GM12878 (cell line): ENCODE measurements at regions not wholly inside any gene's neighbourhood (a gene's known extent, or its start where the extent isn't known, plus 50 kb on each side); places are given as distances from the start of the nearest gene placed in this dataset.

Experiments used
- ATAC-seq: fragments of 200-7000 bp; cut with Tn5 transposase; 3 replicates; pipeline ENCODE4 v1.9.1; 2020; ENCODE audit warnings: mild to moderate bottlenecking, moderate library complexity
- BruUV-seq: library from RNA; stranded (reverse); fragments of 400-500 nt; replicated peaks from 2 replicates; lab custom pipeline; 2021; lab: Mats Ljungman, UMichigan
- CTCF ChIA-PET: fragments of 300-600 bp; sonication (Branson Sonifier 250); formaldehyde crosslinking; extraction: SDS; loops from one replicate; lab custom pipeline; 2021; ENCODE audit warnings: inconsistent platforms; lab: Yijun Ruan, JAX
- POLR2A ChIA-PET: fragments of 350-600 bp; formaldehyde crosslinking; extraction: SDS; loops from one replicate; lab custom pipeline; 2021; ENCODE audit warnings: inconsistent platforms; lab: Charles Lee
- RAD21 ChIA-PET: fragments of 300-600 bp; sonication (Branson Sonifier 250); formaldehyde crosslinking; loops from one replicate; lab custom pipeline; 2023; ENCODE audit warnings: antibody characterized with exemption; ENCODE audit not compliant: unreplicated experiment; lab: Charles Lee
- SMC1A ChIA-PET: fragments of 300-600 bp; sonication (Branson Sonifier 250); formaldehyde crosslinking; loops from one replicate; lab custom pipeline; 2023; ENCODE audit not compliant: unreplicated experiment, uncharacterized antibody; lab: Charles Lee
- DNase-seq: peaks from one replicate; pipeline ENCODE4 v3.0.0-alpha.2; 2011; ENCODE audit warnings: low read depth, low spot score
- FAIRE-seq: peaks from 3 replicates; lab custom pipeline; 2011; peaks lifted over from hg19 to GRCh38; lab: Jason Lieb, UNC
- H2AFZ ChIP-seq: 2 replicates; pipeline ENCODE4 v1.6.0; 2011; ENCODE audit warnings: low read depth, low read length, control low read depth; ENCODE audit not compliant: control insufficient read depth
- H3K27ac ChIP-seq: 2 replicates; pipeline ENCODE4 v1.5.1; 2011; ENCODE audit warnings: control low read depth; ENCODE audit not compliant: control insufficient read depth, insufficient read depth
- H3K27me3 ChIP-seq, 2 experiments: replicated peaks in 1 of 2; 2 replicates each; pipeline versions ENCODE4 v1.6.0 to v1.6.1; 2011; ENCODE audit warnings: low read length in 1 of 2; ENCODE audit not compliant: control insufficient read depth in 2 of 2, insufficient read depth in 2 of 2
- H3K36me3 ChIP-seq, 2 experiments: 2 replicates each; pipeline ENCODE4 v1.5.1; 2011; ENCODE audit warnings: low read length in 1 of 2; ENCODE audit not compliant: control insufficient read depth in 2 of 2, insufficient read depth in 2 of 2
- H3K4me1 ChIP-seq: 2 replicates; pipeline ENCODE4 v1.6.1; 2011; ENCODE audit warnings: mild to moderate bottlenecking, low read length, moderate library complexity, mixed read lengths; ENCODE audit not compliant: control insufficient read depth, insufficient read depth
- H3K4me2 ChIP-seq: 2 replicates; pipeline ENCODE4 v1.6.0; 2011; ENCODE audit warnings: control low read depth; ENCODE audit not compliant: control insufficient read depth, insufficient read depth
- H3K4me3 ChIP-seq: fragments of 200-600 bp; sonication (generic); 2 replicates; pipeline ENCODE4 v1.5.1; 2016
- H3K79me2 ChIP-seq: 2 replicates; pipeline ENCODE4 v1.6.0; 2011; ENCODE audit warnings: low read length; ENCODE audit not compliant: control insufficient read depth, insufficient read depth
- H3K9ac ChIP-seq: 2 replicates; pipeline ENCODE4 v1.8.0; 2011; ENCODE audit warnings: low read length, control low read depth, mixed read lengths; ENCODE audit not compliant: control insufficient read depth, insufficient read depth
- H3K9me3 ChIP-seq: replicated peaks from 3 replicates; pipeline ENCODE4 v1.5.1; 2011; ENCODE audit warnings: mild to moderate bottlenecking, low read length; ENCODE audit not compliant: control insufficient read depth, insufficient read depth
- H4K20me1 ChIP-seq: 2 replicates; pipeline ENCODE4 v1.6.0; 2011; ENCODE audit not compliant: control insufficient read depth, insufficient read depth
- CBFB ChIP-seq: IDR thresholded peaks from 2 replicates; pipeline ENCODE4 v1.6.1; 2016; ENCODE audit warnings: antibody characterized with exemption, low read depth
- CEBPZ ChIP-seq: fragments of 150-350 bp; IDR thresholded peaks from 2 replicates; pipeline ENCODE4 v1.6.1; 2016; ENCODE audit warnings: low read depth, low read length
- ETV6 ChIP-seq, 2 experiments: fragments of 450-650 bp in 1 of 2; IDR thresholded peaks in 1 of 2; conservative IDR thresholded peaks in 1 of 2; 2 replicates each; pipeline ENCODE4 v1.6.1; 2014; ENCODE audit warnings: antibody characterized with exemption in 1 of 2, borderline replicate concordance in 1 of 2, low read depth in 1 of 2, mild to moderate bottlenecking in 1 of 2, moderate library complexity in 1 of 2
- IKZF2 ChIP-seq, 2 experiments: fragments of 450-650 bp; IDR thresholded peaks; 2 replicates each; pipeline ENCODE4 v1.6.1; 2017; ENCODE audit warnings: mild to moderate bottlenecking in 2 of 2, moderate library complexity in 2 of 2
- KDM1A ChIP-seq: fragments of 200-600 bp; sonication (generic); IDR thresholded peaks from 2 replicates; pipeline ENCODE4 v1.6.1; 2016; ENCODE audit warnings: borderline replicate concordance
- KLF5 ChIP-seq: fragments of 450-650 bp; IDR thresholded peaks from 2 replicates; pipeline ENCODE4 v1.6.1; 2014; ENCODE audit warnings: mild to moderate bottlenecking; ENCODE audit not compliant: partially characterized antibody
- MEF2A ChIP-seq: IDR thresholded peaks from 2 replicates; pipeline ENCODE4 v1.6.1; 2011; ENCODE audit warnings: low read depth, mild to moderate bottlenecking, low read length, moderate library complexity; ENCODE audit not compliant: insufficient read depth
- MYC ChIP-seq: IDR thresholded peaks from 2 replicates; pipeline ENCODE4 v1.6.1; 2011; ENCODE audit warnings: mild to moderate bottlenecking, low read length, moderate library complexity, inconsistent platforms; ENCODE audit not compliant: insufficient read depth, insufficient replicate concordance, insufficient read length, severe bottlenecking
- NFIC ChIP-seq: IDR thresholded peaks from 2 replicates; pipeline ENCODE4 v1.6.1; 2012; ENCODE audit warnings: low read depth, mild to moderate bottlenecking, inconsistent platforms, low read length, moderate library complexity
- RELA ChIP-seq: fragments of 450-650 bp; IDR thresholded peaks from 2 replicates; pipeline ENCODE4 v1.8.0; 2014; ENCODE audit warnings: borderline replicate concordance; ENCODE audit not compliant: partially characterized antibody
- RFX5 ChIP-seq: IDR thresholded peaks from 2 replicates; pipeline ENCODE4 v1.6.1; 2011; ENCODE audit warnings: low read depth, low read length, improper control_type of control experiment
- STAT1 ChIP-seq: fragments of 450-650 bp; conservative IDR thresholded peaks from 2 replicates; pipeline ENCODE4 v1.6.1; 2014; ENCODE audit warnings: antibody characterized with exemption, mild to moderate bottlenecking
- ZNF207 ChIP-seq: fragments of 450-650 bp; IDR thresholded peaks from 2 replicates; pipeline ENCODE4 v1.6.1; 2014; ENCODE audit warnings: antibody characterized with exemption, mild to moderate bottlenecking, borderline replicate concordance
- WGBS: methylation state at CpG from one replicate; pipeline ENCODE4 v1.1.6; 2016; ENCODE audit warnings: low lambda C conversion rate; ENCODE audit not compliant: insufficient replicate concordance, insufficient coverage; ENCODE audit errors: missing lambda C conversion rate; 5-methylcytosine and 5-hydroxymethylcytosine counted together
- in situ Hi-C: fragments of 300-500 bp; cut with MboI; formaldehyde crosslinking; loops from 9 replicates; pipeline ENCODE4 v1.14.3; 2018; ENCODE audit warnings: mixed read lengths
- intact Hi-C: fragments of 100-400 bp; cut with micrococcal nuclease; formaldehyde crosslinking; loops from one replicate; pipeline ENCODE4 v1.14.2; 2022; ENCODE audit not compliant: unreplicated experiment
- TF ChIP-seq, protein P1 (sequence below): IDR thresholded peaks from 2 replicates; pipeline ENCODE4 v1.6.1; 2011; ENCODE audit warnings: borderline replicate concordance, low read depth, mild to moderate bottlenecking, moderate library complexity, mixed read lengths, low read length; ENCODE audit not compliant: insufficient read depth; ENCODE audit errors: extremely low read length
- TF ChIP-seq, protein P2 (sequence below): fragments of 450-650 bp; IDR thresholded peaks from 2 replicates; pipeline ENCODE4 v1.6.1; 2018; ENCODE audit warnings: mild to moderate bottlenecking, low read depth, moderate library complexity; ENCODE audit not compliant: partially characterized antibody

DNA sequence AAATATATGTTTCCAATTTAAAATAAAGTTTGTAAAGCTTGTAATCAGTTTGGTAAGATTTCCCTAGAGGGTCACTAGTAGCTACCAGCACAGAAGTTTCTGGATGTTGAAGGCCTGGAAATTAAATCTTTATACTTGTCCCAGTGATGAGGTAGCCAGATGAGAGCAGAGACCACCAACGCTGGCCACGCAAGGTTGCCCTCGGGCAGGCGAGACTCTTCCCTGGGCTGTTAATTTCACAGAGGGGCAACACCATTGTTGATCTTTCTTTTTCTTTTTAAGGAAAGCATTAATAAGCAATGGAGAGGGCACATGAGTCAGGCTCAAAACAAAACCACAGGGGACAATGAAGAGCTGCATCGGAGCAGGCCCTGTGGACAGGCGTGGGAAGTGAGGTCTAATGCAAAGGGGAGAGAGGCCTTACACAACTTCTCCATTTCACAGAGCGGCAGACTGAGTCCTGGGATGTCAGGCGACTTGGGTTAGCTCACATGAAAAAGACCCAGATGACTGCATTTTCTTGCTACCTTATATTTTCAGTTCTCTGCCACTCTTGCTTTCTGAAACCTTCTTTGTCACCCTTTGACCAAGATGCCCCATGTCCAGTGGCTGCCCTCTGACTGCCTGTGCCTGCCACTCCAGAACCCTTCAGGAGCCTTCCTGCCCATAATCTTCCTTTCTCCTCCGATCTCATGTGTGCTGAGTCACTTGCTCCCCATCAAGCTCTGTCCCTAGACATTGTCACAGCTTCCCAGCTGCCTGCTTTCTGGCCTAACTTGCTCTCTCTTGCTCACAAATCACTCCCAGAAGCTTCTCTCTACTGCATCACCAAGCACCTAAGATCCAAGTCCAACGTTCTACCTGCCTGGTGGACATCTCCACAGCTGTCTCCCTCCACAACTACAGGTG is 107.7 kb upstream of the CDYL start:
- RAD21 ChIA-PET, result no interaction called here
- intact Hi-C loops, result no loop called here
- Histone ChIP-seq H3K9ac (no peak overlapping the region), H4K20me1 (no peaks in the 10 kb centered on the region; the same call in 1 of the 2 replicates), H3K4me1 (no peaks in the 10 kb centered on the region), H3K36me3 (no peaks in the 10 kb centered on the region), H3K27me3 (no peaks in the 10 kb centered on the region; a peak in 1 of 4 replicates), H3K9me3 (no peaks in the 10 kb centered on the region; the same call in 2 of the 3 replicates), H3K27ac (no peak overlapping the region), H3K4me2 (no peak overlapping the region), H3K4me3 (no peak overlapping the region), H2AFZ (no peak overlapping the region), H3K79me2 (no peaks in the 10 kb centered on the region)
- 47% methylated on average over 10 of the region's 10 CpGs for WGBS
- CTCF ChIA-PET, result no interaction called here
- FAIRE-seq, result no peak
- POLR2A ChIA-PET, result no interaction called here
- BruUV-seq, result no TSS peak
- no peak for ATAC-seq
- in situ Hi-C loops, result no loop called here
- SMC1A ChIA-PET, result no interaction called here
- no peak for DNase-seq
- TF ChIP-seq, protein P1, sequence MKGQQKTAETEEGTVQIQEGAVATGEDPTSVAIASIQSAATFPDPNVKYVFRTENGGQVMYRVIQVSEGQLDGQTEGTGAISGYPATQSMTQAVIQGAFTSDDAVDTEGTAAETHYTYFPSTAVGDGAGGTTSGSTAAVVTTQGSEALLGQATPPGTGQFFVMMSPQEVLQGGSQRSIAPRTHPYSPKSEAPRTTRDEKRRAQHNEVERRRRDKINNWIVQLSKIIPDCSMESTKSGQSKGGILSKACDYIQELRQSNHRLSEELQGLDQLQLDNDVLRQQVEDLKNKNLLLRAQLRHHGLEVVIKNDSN, result no peak
- TF ChIP-seq RFX5, result no peak
- no peak for TF ChIP-seq KDM1A
- no peak for TF ChIP-seq NFIC
- TF ChIP-seq, protein P2, sequence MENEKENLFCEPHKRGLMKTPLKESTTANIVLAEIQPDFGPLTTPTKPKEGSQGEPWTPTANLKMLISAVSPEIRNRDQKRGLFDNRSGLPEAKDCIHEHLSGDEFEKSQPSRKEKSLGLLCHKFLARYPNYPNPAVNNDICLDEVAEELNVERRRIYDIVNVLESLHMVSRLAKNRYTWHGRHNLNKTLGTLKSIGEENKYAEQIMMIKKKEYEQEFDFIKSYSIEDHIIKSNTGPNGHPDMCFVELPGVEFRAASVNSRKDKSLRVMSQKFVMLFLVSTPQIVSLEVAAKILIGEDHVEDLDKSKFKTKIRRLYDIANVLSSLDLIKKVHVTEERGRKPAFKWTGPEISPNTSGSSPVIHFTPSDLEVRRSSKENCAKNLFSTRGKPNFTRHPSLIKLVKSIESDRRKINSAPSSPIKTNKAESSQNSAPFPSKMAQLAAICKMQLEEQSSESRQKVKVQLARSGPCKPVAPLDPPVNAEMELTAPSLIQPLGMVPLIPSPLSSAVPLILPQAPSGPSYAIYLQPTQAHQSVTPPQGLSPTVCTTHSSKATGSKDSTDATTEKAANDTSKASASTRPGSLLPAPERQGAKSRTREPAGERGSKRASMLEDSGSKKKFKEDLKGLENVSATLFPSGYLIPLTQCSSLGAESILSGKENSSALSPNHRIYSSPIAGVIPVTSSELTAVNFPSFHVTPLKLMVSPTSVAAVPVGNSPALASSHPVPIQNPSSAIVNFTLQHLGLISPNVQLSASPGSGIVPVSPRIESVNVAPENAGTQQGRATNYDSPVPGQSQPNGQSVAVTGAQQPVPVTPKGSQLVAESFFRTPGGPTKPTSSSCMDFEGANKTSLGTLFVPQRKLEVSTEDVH, result no peak
- TF ChIP-seq RELA, result no peak
- no peak for TF ChIP-seq MEF2A
- no peak for TF ChIP-seq CEBPZ
- no peak for TF ChIP-seq IKZF2 (IDR thresholded peaks at IDR 0.05)
- no peak for TF ChIP-seq CBFB
- no peak for TF ChIP-seq STAT1
- no peak for TF ChIP-seq MYC
- TF ChIP-seq ETV6 (conservative IDR thresholded peaks at IDR 0.05 in 1 of 2, IDR thresholded peaks at IDR 0.05 in 1 of 2; ENCODE audit: borderline replicate concordance in 1 of 2, low read depth in 1 of 2), result no peak
- TF ChIP-seq KLF5, result no peak
- no peak for TF ChIP-seq ZNF207
